ENCODE measurements at regions not wholly inside any gene's neighbourhood (a gene's known extent, or its start where the extent isn't known, plus 50 kb on each side); places are given as distances from the start of the nearest gene placed in this dataset.

DNA sequence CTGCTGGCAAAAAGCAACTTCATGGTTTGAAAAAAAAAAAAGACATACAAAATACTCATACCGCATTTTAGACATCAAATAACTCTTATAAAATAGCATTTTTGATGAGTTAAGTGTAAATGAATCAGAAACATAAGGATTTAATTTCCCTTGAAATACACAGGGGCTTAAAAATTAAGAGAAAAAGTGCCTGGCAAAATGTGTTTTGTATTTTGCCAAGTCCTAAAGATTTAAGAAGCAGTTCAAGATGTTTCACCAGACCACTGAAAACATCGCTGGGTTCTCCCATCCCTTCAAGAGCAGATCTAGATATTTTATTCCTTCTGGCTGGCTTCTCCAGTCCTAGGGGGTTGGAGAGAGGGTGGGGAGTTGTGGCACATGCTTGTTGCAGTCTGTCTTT, 396.4 kb downstream of the INHBA start:
- TF ChIP-seq, protein P1, sequence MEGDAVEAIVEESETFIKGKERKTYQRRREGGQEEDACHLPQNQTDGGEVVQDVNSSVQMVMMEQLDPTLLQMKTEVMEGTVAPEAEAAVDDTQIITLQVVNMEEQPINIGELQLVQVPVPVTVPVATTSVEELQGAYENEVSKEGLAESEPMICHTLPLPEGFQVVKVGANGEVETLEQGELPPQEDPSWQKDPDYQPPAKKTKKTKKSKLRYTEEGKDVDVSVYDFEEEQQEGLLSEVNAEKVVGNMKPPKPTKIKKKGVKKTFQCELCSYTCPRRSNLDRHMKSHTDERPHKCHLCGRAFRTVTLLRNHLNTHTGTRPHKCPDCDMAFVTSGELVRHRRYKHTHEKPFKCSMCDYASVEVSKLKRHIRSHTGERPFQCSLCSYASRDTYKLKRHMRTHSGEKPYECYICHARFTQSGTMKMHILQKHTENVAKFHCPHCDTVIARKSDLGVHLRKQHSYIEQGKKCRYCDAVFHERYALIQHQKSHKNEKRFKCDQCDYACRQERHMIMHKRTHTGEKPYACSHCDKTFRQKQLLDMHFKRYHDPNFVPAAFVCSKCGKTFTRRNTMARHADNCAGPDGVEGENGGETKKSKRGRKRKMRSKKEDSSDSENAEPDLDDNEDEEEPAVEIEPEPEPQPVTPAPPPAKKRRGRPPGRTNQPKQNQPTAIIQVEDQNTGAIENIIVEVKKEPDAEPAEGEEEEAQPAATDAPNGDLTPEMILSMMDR (IDR thresholded peaks at IDR 0.05) = no peak
- no peak for TF ChIP-seq POLR2A (IDR thresholded peaks at IDR 0.05)
